ENCODE measurements at regions not wholly inside any gene's neighbourhood (a gene's known extent, or its start where the extent isn't known, plus 50 kb on each side); places are given as distances from the start of the nearest gene placed in this dataset.
A peak's percentile ranks its signal among the peaks of the same experiment; 100 is the strongest.

DNA sequence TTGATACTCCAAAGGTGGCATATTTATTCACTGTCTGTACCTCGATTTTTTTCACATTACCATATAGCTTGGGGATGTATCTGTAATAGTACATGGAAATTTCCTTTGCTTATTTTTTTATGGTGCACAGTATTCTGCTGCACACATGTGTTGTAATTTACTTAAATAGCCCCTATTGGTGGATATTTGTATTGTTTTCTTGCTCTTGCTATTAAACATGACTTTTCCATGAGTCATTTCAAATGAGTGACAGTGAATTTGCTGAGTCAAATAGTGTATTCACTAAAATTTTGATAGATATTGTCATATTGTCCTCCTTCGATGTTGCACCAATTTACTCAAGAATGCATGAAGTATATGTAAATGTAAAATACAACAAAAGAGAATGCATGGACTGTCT, 122.7 kb upstream of the STEAP4 start:
- no peaks in the 10 kb centered on the region for H3K36me3 ChIP-seq (ENCODE audit: low read depth)
- no peaks in the 10 kb centered on the region for H3K27me3 ChIP-seq (replicated peaks; ENCODE audit: insufficient read depth)
- no peak overlapping the region for H3K27ac ChIP-seq
- peak; percentile 4 for DNase-seq
- H3K9me2 ChIP-seq (ENCODE audit: insufficient read depth), result no peaks in the 10 kb centered on the region
- 49 to 53% methylated on average over 2 of the region's 2 CpGs for WGBS, 2 experiments (ENCODE audit: low coverage in 1 of 2, low lambda C conversion rate in 2 of 2, missing lambda C conversion rate in 2 of 2)
- no peaks in the 10 kb centered on the region for H4K20me1 ChIP-seq (ENCODE audit: insufficient read depth)
- TF ChIP-seq EZH2phosphoT487 (IDR thresholded peaks at IDR 0.05; ENCODE audit: insufficient read depth, low read depth), result no peak
- H3F3A ChIP-seq (ENCODE audit: insufficient read depth), result no peaks in the 10 kb centered on the region
- no peaks in the 10 kb centered on the region for H3K9me3 ChIP-seq (ENCODE audit: low read depth)
- H3K79me2 ChIP-seq (ENCODE audit: insufficient read depth), result no peaks in the 10 kb centered on the region
- H2AFZ ChIP-seq, result no peak overlapping the region
- H3K9ac ChIP-seq, result no peak overlapping the region
- H3K4me1 ChIP-seq (ENCODE audit: insufficient read depth), result no peaks in the 10 kb centered on the region
- H3K4me2 ChIP-seq (ENCODE audit: unreplicated experiment), result no peak overlapping the region
- no peak overlapping the region for H3K4me3 ChIP-seq
- in situ Hi-C loops (cut with MboI), result no loop called here

DNA sequence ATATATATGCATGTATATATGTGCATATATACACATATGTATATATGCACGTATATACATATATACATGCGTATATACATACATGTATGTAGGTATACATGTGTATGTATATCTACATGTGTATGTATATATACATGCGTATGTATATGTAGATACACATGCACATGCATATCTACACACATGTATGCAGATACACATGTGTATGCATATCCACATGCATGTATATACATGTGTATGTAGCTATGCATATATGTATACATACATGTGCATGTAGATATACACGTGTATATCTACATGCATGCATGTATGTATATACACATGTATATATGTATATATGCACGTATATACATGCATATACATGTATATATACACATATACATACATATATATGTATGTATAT, 95.8 kb upstream of the STEAP4 start:
- H3K27ac ChIP-seq, result no peak overlapping the region
- in situ Hi-C loops (cut with MboI), result no loop called here
- H3K9me3 ChIP-seq (ENCODE audit: low read depth), result no peaks in the 10 kb centered on the region
- TF ChIP-seq EZH2 (IDR thresholded peaks at IDR 0.05; ENCODE audit: insufficient read depth, poor library complexity, severe bottlenecking), result no peak
- no peak for TF ChIP-seq EZH2phosphoT487 (IDR thresholded peaks at IDR 0.05; ENCODE audit: insufficient read depth, low read depth)
- H2AFZ ChIP-seq, result no peak overlapping the region
- WGBS, 2 experiments (ENCODE audit: low coverage in 1 of 2, low lambda C conversion rate in 2 of 2, missing lambda C conversion rate in 2 of 2), result 47 to 56% methylated on average over 5 of the region's 5 CpGs
- H3F3A ChIP-seq (ENCODE audit: insufficient read depth), result no peaks in the 10 kb centered on the region
- no peaks in the 10 kb centered on the region for H4K20me1 ChIP-seq (ENCODE audit: insufficient read depth)
- H3K4me2 ChIP-seq (ENCODE audit: unreplicated experiment), result no peak overlapping the region
- H3K4me1 ChIP-seq (ENCODE audit: insufficient read depth), result no peaks in the 10 kb centered on the region
- no peak overlapping the region for H3K9ac ChIP-seq
- DNase-seq, result no peak
- H3K36me3 ChIP-seq (ENCODE audit: low read depth), result no peaks in the 10 kb centered on the region
- no peaks in the 10 kb centered on the region for H3K27me3 ChIP-seq (replicated peaks; ENCODE audit: insufficient read depth)
- H3K4me3 ChIP-seq, result no peak overlapping the region
- H3K9me2 ChIP-seq (ENCODE audit: insufficient read depth), result no peaks in the 10 kb centered on the region
- H3K79me2 ChIP-seq (ENCODE audit: insufficient read depth), result no peaks in the 10 kb centered on the region

DNA sequence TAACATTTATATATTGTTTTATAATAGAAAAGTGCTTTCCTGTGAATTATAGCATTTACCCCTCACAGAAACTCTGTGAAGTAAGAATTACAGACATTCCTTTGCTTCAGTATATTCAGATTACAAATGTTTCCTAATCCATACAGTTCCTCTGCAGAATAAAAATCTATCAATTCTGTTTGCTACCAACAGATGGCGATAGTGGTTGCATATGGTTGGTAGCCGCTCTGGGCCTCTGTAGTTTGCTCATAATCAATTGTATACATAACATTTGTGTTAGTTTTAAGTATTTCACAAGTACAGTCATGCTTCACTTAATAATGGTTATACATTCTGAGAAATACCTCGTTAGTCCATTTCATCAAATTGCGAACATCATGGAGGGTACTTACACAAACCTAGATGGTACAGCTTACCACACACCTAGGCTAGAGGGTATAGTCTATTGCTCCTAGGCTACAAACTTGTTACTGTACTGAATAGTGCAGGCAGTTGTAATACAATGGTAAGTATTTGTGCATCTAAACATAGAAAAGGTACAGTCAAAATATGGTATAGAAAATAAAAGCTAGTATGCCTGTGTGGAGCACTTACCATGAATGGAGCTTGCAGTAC, 94.4 kb upstream of the STEAP4 start:
- WGBS, 2 experiments (ENCODE audit: low coverage in 1 of 2, low lambda C conversion rate in 2 of 2, missing lambda C conversion rate in 2 of 2), result 58 to 62% methylated on average over 4 of the region's 4 CpGs

GRCh38 chr7:88399696-88400240, 93.1 kb upstream of the STEAP4 start:
- H3K9me3 ChIP-seq (ENCODE audit: low read depth), result no peaks in the 10 kb centered on the region
- no peak overlapping the region for H3K4me2 ChIP-seq (ENCODE audit: unreplicated experiment)
- H3K9ac ChIP-seq, result no peak overlapping the region
- H3F3A ChIP-seq (ENCODE audit: insufficient read depth), result no peaks in the 10 kb centered on the region
- no peaks in the 10 kb centered on the region for H3K4me1 ChIP-seq (ENCODE audit: insufficient read depth)
- no peak overlapping the region for H3K4me3 ChIP-seq
- no peaks in the 10 kb centered on the region for H3K79me2 ChIP-seq (ENCODE audit: insufficient read depth)
- H3K27me3 ChIP-seq (replicated peaks; ENCODE audit: insufficient read depth), result no peaks in the 10 kb centered on the region
- in situ Hi-C loops (cut with MboI), result no loop called here
- H4K20me1 ChIP-seq (ENCODE audit: insufficient read depth), result no peaks in the 10 kb centered on the region
- no peak overlapping the region for H3K27ac ChIP-seq
- H3K36me3 ChIP-seq (ENCODE audit: low read depth), result no peaks in the 10 kb centered on the region
- H2AFZ ChIP-seq, result no peak overlapping the region
- no peak for DNase-seq
- no peak for TF ChIP-seq EZH2 (IDR thresholded peaks at IDR 0.05; ENCODE audit: insufficient read depth, poor library complexity, severe bottlenecking)
- TF ChIP-seq EZH2phosphoT487 (IDR thresholded peaks at IDR 0.05; ENCODE audit: insufficient read depth, low read depth), result no peak
- H3K9me2 ChIP-seq (ENCODE audit: insufficient read depth), result no peaks in the 10 kb centered on the region
- WGBS, 2 experiments (ENCODE audit: low coverage in 1 of 2, low lambda C conversion rate in 2 of 2, missing lambda C conversion rate in 2 of 2), result 50 to 54% methylated on average over 5 of the region's 5 CpGs

More for the DNA sequence above, 94.4 kb upstream of the STEAP4 start:
- Histone ChIP-seq H3F3A (ENCODE audit: insufficient read depth) (no peaks in the 10 kb centered on the region), H3K4me2 (ENCODE audit: unreplicated experiment) (no peak overlapping the region), H2AFZ (no peak overlapping the region), H3K4me3 (no peak overlapping the region), H3K9me2 (ENCODE audit: insufficient read depth) (no peaks in the 10 kb centered on the region), H3K4me1 (ENCODE audit: insufficient read depth) (no peaks in the 10 kb centered on the region), H3K9ac (no peak overlapping the region), H3K9me3 (ENCODE audit: low read depth) (no peaks in the 10 kb centered on the region), H3K27me3 (replicated peaks; ENCODE audit: insufficient read depth) (no peaks in the 10 kb centered on the region), H3K27ac (no peak overlapping the region), H3K36me3 (ENCODE audit: low read depth) (no peaks in the 10 kb centered on the region), H3K79me2 (ENCODE audit: insufficient read depth) (no peaks in the 10 kb centered on the region), H4K20me1 (ENCODE audit: insufficient read depth) (no peaks in the 10 kb centered on the region)
- TF ChIP-seq EZH2 (IDR thresholded peaks at IDR 0.05; ENCODE audit: insufficient read depth, poor library complexity, severe bottlenecking), result no peak
- no peak for TF ChIP-seq EZH2phosphoT487 (IDR thresholded peaks at IDR 0.05; ENCODE audit: insufficient read depth, low read depth)
- in situ Hi-C loops (cut with MboI), result no loop called here
- peak; percentile 23 for DNase-seq

Measured in GM23248 (cell line).